Mucosa of rectum (tissue), 2 donors: ENCODE measurements at regions not wholly inside any gene's neighbourhood (a gene's known extent, or its start where the extent isn't known, plus 50 kb on each side); places are given as distances from the start of the nearest gene placed in this dataset.

Experiments
- H3K27ac ChIP-seq, 2 donors: one replicate each; pipeline ENCODE4 v1.7.0; 2013; ENCODE audit warnings: inconsistent platforms in 2 of 2, low read depth in 2 of 2, low read length in 2 of 2
- H3K27me3 ChIP-seq, 2 donors: one replicate each; pipeline ENCODE4 v1.7.0; 2013; ENCODE audit warnings: low read length in 2 of 2; ENCODE audit not compliant: control insufficient read depth in 2 of 2, insufficient read depth in 2 of 2
- H3K36me3 ChIP-seq, 2 donors: one replicate each; pipeline ENCODE4 v1.7.0; 2013; ENCODE audit warnings: low read length in 2 of 2; ENCODE audit not compliant: control insufficient read depth in 2 of 2, insufficient read depth in 2 of 2
- H3K4me1 ChIP-seq, 2 donors: one replicate each; pipeline ENCODE4 v1.7.0; 2013; ENCODE audit warnings: low read length in 2 of 2, mild to moderate bottlenecking in 1 of 2; ENCODE audit not compliant: control insufficient read depth in 2 of 2, insufficient read depth in 2 of 2
- H3K4me3 ChIP-seq, 2 donors: one replicate each; pipeline ENCODE4 v1.7.0; 2013; ENCODE audit warnings: low read length in 2 of 2
- H3K9ac ChIP-seq, 2 donors: one replicate each; pipeline ENCODE4 v1.7.0; 2013; ENCODE audit warnings: low read length in 2 of 2, low read depth in 1 of 2, mild to moderate bottlenecking in 1 of 2
- H3K9me3 ChIP-seq, 2 donors: one replicate each; pipeline ENCODE4 v1.7.0; 2013; ENCODE audit warnings: low read length in 2 of 2; ENCODE audit not compliant: control insufficient read depth in 2 of 2
- donor health status: healthy.
- donor health status: Normal muscosa, but diverticular disease.

- Histone ChIP-seq H3K9me3 (no peaks in the 10 kb centered on the region), H3K4me1 (peaks cover 0 to 3% of the 10 kb centered on the region in 2 donors), H3K36me3 (no peaks in the 10 kb centered on the region), H3K4me3 (no peak overlapping the region), H3K9ac (no peak overlapping the region), H3K27me3 (no peaks in the 10 kb centered on the region), H3K27ac (no peak overlapping the region)
These were observed 329.2 kb downstream of the CBLN4 start for GRCh38 chr20:55676097-55676496.

DNA sequence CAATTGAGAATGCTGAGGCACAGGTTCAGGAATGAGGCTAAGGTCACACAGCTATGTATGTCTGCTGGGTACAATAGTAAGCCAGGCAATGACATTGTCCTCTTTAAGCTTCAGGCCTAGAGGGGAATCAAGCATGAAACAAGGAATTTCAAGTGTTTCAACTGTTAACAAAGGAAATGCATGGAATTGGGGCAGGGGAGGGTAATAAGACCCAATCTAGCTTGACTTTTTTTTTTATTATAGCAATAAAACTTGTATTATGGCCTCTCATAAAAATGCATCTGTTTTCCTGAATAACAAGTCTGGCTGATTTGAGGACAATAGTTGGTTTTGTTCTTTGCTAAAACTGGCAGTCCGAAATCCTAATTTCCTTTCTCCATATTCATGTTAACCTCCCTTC lies 336.7 kb downstream of the CBLN4 start:
- H3K27me3 ChIP-seq = no peaks in the 10 kb centered on the region
- no peak overlapping the region for H3K27ac ChIP-seq
- no peaks in the 10 kb centered on the region for H3K36me3 ChIP-seq
- no peaks in the 10 kb centered on the region for H3K9me3 ChIP-seq
- no peak overlapping the region for H3K4me3 ChIP-seq
- H3K9ac ChIP-seq = no peak overlapping the region
- peaks cover 0 to 8% of the 10 kb centered on the region in 2 donors for H3K4me1 ChIP-seq

DNA sequence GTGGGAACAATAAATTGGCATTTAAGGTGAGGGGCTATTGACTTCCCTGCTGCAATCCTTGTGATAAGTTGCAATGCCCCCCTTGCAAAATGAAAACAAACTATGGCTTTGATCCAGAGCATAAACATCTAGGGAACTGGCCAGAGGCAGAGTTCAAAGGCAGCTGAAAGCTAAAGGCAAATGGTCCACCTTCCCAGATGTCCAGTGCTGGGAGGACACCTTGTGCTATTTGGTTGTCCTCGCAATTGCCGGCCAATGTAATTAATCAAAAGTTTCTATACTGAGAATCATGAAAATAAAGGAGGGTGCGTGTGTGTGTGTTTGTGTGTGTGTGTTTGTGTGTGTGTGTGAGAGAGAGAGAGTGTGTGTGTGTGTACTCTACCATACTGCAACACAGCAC lies 337.4 kb downstream of the CBLN4 start:
- Histone ChIP-seq H3K27ac (no peak overlapping the region), H3K4me1 (peaks cover 0 to 8% of the 10 kb centered on the region in 2 donors), H3K9ac (no peak overlapping the region)

GRCh38 chr20:55667024-55667423 lies 338.3 kb downstream of the CBLN4 start:
- H3K4me3 ChIP-seq = no peak overlapping the region
- peaks cover 0 to 8% of the 10 kb centered on the region in 2 donors for H3K4me1 ChIP-seq
- H3K27ac ChIP-seq = no peak overlapping the region
- no peaks in the 10 kb centered on the region for H3K9me3 ChIP-seq
- H3K27me3 ChIP-seq = no peaks in the 10 kb centered on the region
- no peaks in the 10 kb centered on the region for H3K36me3 ChIP-seq
- no peak overlapping the region for H3K9ac ChIP-seq

More for the DNA sequence above, 337.4 kb downstream of the CBLN4 start:
- Histone ChIP-seq H3K36me3 (no peaks in the 10 kb centered on the region), H3K27me3 (no peaks in the 10 kb centered on the region), H3K4me3 (no peak overlapping the region), H3K9me3 (no peaks in the 10 kb centered on the region)

DNA sequence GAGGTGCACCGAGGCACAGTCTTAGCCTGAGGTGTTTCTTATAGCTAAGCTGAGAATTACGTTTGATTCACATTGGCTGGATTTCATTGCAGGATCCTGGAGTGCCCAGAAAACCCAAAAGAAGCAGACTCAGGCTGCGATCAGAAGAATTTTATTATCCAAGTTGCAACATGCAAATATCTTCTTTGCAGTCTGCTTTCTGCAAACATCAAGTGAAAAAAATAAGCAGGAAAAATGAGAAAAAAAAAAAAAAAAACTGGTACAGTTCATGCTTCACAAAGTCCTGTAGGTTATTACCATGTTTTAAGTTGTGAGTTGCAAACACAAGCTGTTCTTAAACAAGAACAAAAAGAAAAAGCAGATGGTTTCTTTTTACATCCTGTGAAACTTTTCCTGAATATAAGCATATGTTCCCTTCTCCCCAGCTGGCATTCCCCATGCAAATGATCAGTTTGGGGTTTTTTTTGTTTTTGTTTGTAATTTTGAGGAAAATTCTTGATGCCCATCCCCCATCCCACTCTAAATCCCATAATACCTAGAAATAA lies 349.0 kb downstream of the CBLN4 start:
- no peaks in the 10 kb centered on the region for H3K27me3 ChIP-seq
- no peaks in the 10 kb centered on the region for H3K4me1 ChIP-seq
- H3K9me3 ChIP-seq = no peaks in the 10 kb centered on the region
- H3K4me3 ChIP-seq = no peak overlapping the region
- no peak overlapping the region for H3K27ac ChIP-seq
- no peak overlapping the region for H3K9ac ChIP-seq
- H3K36me3 ChIP-seq = no peaks in the 10 kb centered on the region

DNA sequence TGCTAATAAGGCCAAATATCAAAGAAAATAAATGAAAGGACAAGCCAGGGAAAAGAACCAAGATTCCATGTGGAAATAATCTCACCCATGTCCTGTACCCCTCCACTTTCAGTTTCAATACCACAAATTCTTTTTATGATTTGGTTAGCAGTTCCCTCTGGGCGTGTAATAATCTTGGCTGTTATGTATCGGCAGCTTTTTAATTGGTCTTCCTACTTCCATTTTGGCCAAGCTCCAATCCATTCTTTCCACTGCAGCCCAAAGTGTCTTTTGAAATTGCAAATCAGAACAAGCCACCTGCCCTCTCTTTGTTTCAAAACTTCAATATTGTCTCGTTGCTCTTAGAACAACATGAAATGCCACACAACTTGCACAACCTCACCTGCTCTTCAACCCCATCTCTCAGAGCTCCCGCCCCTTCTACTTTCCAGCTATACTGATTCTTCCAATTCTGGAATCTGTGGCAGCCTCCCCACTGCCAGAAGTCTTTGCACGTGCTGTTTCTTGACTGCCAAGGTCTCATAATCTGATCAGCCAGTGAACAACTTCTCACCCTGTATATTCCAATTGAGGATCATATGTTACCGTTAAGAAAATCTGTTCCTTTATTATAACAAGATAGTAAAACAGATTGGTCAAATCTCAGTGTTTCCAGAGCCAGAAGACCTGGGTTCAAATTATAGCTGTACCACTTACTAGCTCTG lies 354.5 kb downstream of the CBLN4 start:
- H3K27ac ChIP-seq = no peak overlapping the region
- H3K36me3 ChIP-seq = no peaks in the 10 kb centered on the region
- H3K4me3 ChIP-seq = no peak overlapping the region
- H3K27me3 ChIP-seq = no peaks in the 10 kb centered on the region
- no peaks in the 10 kb centered on the region for H3K9me3 ChIP-seq
- no peak overlapping the region for H3K9ac ChIP-seq
- no peaks in the 10 kb centered on the region for H3K4me1 ChIP-seq

GRCh38 chr20:55649254-55649653 lies 356.1 kb downstream of the CBLN4 start:
- H3K27ac ChIP-seq = no peak overlapping the region
- H3K36me3 ChIP-seq = no peaks in the 10 kb centered on the region
- no peak overlapping the region for H3K9ac ChIP-seq
- H3K9me3 ChIP-seq = no peaks in the 10 kb centered on the region
- no peaks in the 10 kb centered on the region for H3K27me3 ChIP-seq
- no peak overlapping the region for H3K4me3 ChIP-seq
- H3K4me1 ChIP-seq = no peaks in the 10 kb centered on the region

- Histone ChIP-seq H3K27me3 (no peaks in the 10 kb centered on the region), H3K4me3 (no peak overlapping the region), H3K4me1 (no peaks in the 10 kb centered on the region), H3K36me3 (no peaks in the 10 kb centered on the region), H3K9ac (no peak overlapping the region), H3K27ac (no peak overlapping the region), H3K9me3 (no peaks in the 10 kb centered on the region)
These were observed 358.5 kb downstream of the CBLN4 start for GRCh38 chr20:55646851-55647250.

DNA sequence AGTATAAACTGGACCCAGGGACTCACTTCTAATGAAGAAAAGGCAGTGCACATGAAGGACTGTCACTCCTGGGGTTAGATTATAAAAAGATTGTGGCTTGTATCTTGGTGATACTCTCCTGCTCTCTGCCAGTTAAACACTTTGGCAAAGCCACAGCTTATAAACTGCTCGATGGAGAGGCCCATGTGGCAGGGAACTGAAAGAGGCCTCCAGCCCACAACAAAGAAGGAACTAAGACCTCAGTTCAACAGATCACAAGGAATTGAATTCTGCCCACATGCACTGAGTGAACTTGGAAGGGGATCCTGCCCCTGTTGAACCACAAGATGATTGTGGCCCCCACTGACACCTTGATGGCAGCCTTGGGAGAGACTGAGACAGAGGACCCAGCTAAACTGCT lies 363.8 kb downstream of the CBLN4 start:
- no peak overlapping the region for H3K9ac ChIP-seq
- H3K9me3 ChIP-seq = no peaks in the 10 kb centered on the region
- H3K4me1 ChIP-seq = no peaks in the 10 kb centered on the region
- H3K27ac ChIP-seq = no peak overlapping the region
- no peak overlapping the region for H3K4me3 ChIP-seq
- H3K36me3 ChIP-seq = no peaks in the 10 kb centered on the region
- H3K27me3 ChIP-seq = no peaks in the 10 kb centered on the region

GRCh38 chr20:55635870-55636269 lies 369.4 kb downstream of the CBLN4 start:
- Histone ChIP-seq H3K4me1 (no peaks in the 10 kb centered on the region), H3K27ac (no peak overlapping the region)

More at GRCh38 chr20:55635870-55636269, 369.4 kb downstream of the CBLN4 start:
- Histone ChIP-seq H3K4me3 (no peak overlapping the region), H3K9me3 (no peaks in the 10 kb centered on the region), H3K27me3 (no peaks in the 10 kb centered on the region), H3K9ac (no peak overlapping the region), H3K36me3 (no peaks in the 10 kb centered on the region)
